ENCODE measurements at regions not wholly inside any gene's neighbourhood (a gene's known extent, or its start where the extent isn't known, plus 50 kb on each side); places are given as distances from the start of the nearest gene placed in this dataset.

DNA sequence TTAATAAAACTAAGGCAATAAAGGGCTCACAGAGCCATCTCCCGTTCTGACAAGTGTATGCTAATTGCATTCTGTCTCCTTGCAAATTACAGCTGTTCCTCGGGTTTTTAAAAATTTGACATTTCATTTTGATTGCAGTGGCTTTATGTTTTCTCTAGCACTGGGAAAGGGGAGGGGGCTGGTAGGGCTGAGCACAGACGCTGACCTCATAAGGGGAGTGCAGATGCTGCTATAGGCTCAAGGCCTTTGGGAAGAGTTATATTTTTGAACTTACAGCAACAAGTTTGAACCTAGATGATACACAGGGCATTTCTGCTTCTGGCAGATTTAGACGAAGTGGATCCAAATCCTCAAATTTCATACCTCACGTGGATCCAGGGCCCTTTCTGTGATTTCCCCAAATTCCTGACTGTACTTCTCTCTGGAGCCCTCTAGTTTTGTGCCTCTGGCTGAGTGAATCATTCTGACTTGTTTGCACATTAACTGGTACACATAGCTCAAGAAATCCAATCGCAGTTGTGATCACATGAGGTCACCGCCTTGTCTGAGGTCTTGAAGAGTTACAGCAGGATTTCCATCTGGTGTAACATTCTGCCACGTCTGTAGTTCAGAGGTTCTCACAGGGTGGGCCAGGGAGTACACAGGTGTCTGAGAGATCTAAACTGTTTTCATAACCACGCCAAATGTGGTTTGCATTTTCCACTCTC lies 230.3 kb downstream of the C1orf94 start:
- Mint-ChIP-seq H3K27me3 (peaks cover 29% of the 10 kb centered on the region), H3K9me3 (no peaks in the 10 kb centered on the region), H3K4me1 (no peaks in the 10 kb centered on the region), H3K27ac (ENCODE audit: low read depth) (no peak overlapping the region), H3K36me3 (ENCODE audit: insufficient read depth) (no peaks in the 10 kb centered on the region), H3K4me3 (no peak overlapping the region)
- DNase-seq (ENCODE audit: low spot score in 2 of 2) (no peak), ATAC-seq (replicated peaks; ENCODE audit: extremely low read depth, poor library complexity, severe bottlenecking) (no peak)

DNA sequence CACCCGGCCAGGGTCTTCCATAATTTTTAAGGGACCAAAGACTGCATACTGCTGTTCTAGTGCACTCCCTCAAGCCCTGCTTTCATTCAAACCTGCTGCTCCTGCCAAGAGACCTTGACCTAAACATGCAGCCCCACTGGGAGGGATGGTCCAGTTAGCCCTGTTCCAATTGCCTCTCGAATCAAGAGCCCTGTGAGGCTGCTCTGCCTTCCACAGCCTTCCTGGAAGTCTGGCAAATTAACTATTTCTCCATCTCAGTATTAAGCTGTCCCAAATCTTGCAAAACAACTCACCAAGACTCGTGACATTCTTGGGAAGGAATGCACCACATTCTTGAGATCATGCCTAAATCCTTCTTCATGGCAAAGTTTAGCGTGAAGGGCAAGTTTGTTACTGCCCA lies 231.3 kb downstream of the C1orf94 start:
- peaks cover 29% of the 10 kb centered on the region for H3K27me3 Mint-ChIP-seq
- H3K36me3 Mint-ChIP-seq (ENCODE audit: insufficient read depth) = no peaks in the 10 kb centered on the region
- ATAC-seq (replicated peaks; ENCODE audit: extremely low read depth, poor library complexity, severe bottlenecking) = no peak
- H3K27ac Mint-ChIP-seq (ENCODE audit: low read depth) = no peak overlapping the region
- no peaks in the 10 kb centered on the region for H3K4me1 Mint-ChIP-seq
- H3K4me3 Mint-ChIP-seq = no peak overlapping the region
- H3K9me3 Mint-ChIP-seq = no peaks in the 10 kb centered on the region
- no peak for DNase-seq (ENCODE audit: low spot score in 2 of 2)

DNA sequence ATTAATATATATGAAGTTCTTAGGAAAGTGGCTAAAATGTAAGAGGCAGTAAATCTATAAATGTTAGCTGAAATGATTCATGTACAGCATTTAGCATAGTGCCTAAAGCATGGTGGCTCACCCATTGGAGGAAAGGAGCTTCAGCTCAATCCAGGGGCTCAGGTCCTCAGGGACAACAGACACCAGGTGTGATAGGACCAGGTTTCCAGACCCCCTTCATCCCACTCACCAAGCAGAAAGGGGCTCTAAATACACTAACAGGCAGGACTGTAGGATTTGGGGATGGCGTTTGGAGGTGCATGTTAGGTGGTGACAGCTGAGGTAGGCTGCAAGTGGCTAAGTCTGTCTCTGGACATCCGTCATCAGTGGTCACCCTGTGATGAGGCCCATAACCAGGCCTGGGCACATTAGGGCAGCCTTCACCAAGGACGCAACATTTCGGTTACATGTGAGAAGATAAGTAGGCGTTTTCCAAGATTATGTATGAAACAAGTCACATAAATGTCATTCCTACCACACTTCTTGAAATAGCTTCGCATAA lies 233.1 kb downstream of the C1orf94 start:
- Mint-ChIP-seq H3K4me1 (no peaks in the 10 kb centered on the region), H3K4me3 (no peak overlapping the region), H3K27ac (ENCODE audit: low read depth) (no peak overlapping the region), H3K36me3 (ENCODE audit: insufficient read depth) (no peaks in the 10 kb centered on the region), H3K27me3 (peaks cover 29% of the 10 kb centered on the region), H3K9me3 (no peaks in the 10 kb centered on the region)
- DNase-seq (ENCODE audit: low spot score in 2 of 2) (no peak), ATAC-seq (replicated peaks; ENCODE audit: extremely low read depth, poor library complexity, severe bottlenecking) (no peak)

DNA sequence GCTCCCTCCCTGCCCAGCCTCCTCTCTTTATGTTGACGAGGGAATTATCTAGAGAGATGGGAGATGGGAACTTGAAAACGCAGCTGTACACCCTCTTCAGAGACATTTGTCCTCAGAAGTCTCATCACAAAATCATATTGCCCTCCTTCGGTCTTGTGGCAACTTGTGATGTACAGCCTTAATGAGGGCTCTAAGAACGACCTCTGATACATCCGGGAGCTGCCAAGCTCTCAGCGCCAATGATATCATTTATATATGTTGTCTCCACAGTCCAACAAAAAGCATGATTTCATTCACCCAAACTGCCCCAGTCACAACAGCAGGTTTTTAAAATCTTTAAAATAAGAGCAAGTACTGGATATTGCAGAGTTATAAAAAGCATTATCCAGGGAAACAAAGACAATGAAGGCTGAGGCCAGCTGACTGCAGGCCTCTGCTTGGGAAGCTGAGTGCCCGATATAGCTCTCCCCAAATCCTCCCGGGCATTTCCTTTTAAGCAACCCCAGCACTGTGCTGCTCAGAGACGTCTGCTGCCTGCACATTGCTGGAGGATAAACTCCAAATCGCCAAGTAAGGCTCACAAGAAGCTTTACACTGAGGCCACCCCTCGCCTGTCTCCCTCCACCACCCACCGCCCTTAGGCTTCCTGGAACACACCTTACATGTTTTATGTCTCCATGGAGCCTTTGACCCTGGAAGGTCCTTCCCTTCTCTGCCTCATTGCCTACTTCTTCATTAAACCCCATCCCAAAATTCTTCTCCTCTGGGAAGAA lies 236.1 kb downstream of the C1orf94 start:
- H3K27ac Mint-ChIP-seq (ENCODE audit: low read depth) = no peak overlapping the region
- H3K36me3 Mint-ChIP-seq (ENCODE audit: insufficient read depth) = no peaks in the 10 kb centered on the region
- peaks cover 41% of the 10 kb centered on the region for H3K27me3 Mint-ChIP-seq

DNA sequence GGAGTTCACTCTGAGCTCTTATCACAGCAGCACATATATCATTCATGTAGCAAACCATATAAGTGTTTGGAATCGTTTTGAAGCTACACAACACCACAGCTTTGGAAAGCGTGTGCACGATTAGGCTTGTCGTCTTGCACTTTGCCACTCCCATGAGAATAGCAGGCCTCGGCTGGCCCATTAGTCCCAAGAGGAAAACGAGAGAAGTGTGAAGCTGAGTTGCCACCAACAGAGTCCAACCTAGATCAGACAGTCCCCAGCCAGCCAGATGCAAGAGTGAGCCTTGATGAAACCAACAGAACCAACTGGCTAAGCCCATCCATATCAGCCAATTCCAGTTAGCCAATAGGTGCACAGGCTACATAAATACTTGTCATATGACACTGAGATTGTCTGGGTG lies 238.4 kb downstream of the C1orf94 start:
- Mint-ChIP-seq H3K36me3 (ENCODE audit: insufficient read depth) (no peaks in the 10 kb centered on the region), H3K27me3 (peaks cover 45% of the 10 kb centered on the region), H3K4me1 (no peaks in the 10 kb centered on the region), H3K9me3 (no peaks in the 10 kb centered on the region), H3K27ac (ENCODE audit: low read depth) (no peak overlapping the region), H3K4me3 (no peak overlapping the region)
- no peak for ATAC-seq (replicated peaks; ENCODE audit: extremely low read depth, poor library complexity, severe bottlenecking)
- DNase-seq (ENCODE audit: low spot score in 2 of 2) = no peak

More for the DNA sequence above, 236.1 kb downstream of the C1orf94 start:
- no peak overlapping the region for H3K4me3 Mint-ChIP-seq
- H3K4me1 Mint-ChIP-seq = no peaks in the 10 kb centered on the region
- no peak for ATAC-seq (replicated peaks; ENCODE audit: extremely low read depth, poor library complexity, severe bottlenecking)
- no peak for DNase-seq (ENCODE audit: low spot score in 2 of 2)
- H3K9me3 Mint-ChIP-seq = no peaks in the 10 kb centered on the region

DNA sequence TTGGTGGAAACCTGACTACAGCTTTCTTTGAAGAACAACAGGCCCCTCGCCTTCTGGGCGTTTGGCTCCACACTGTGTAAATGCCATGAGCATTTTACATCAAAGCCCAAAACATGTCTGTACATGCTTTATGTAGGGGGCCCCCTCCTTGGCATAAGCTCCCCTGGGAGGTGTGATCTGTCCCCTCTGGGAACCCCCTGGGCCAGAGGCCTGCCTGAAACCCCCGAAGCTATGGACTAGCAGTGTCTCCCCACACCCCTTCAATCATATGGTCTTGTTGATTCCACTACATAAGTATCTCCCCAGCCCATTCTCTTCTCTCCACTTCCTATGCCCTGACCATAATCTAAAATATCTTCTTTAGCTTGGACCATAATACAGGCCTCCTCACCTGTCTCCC lies 241.5 kb downstream of the C1orf94 start:
- no peaks in the 10 kb centered on the region for H3K9me3 Mint-ChIP-seq
- H3K4me3 Mint-ChIP-seq = no peak overlapping the region
- DNase-seq (ENCODE audit: low spot score in 2 of 2) (no peak), ATAC-seq (replicated peaks; ENCODE audit: extremely low read depth, poor library complexity, severe bottlenecking) (no peak)
- H3K27ac Mint-ChIP-seq (ENCODE audit: low read depth) = no peak overlapping the region
- H3K36me3 Mint-ChIP-seq (ENCODE audit: insufficient read depth) = no peaks in the 10 kb centered on the region
- H3K4me1 Mint-ChIP-seq = no peaks in the 10 kb centered on the region
- peaks cover 62% of the 10 kb centered on the region for H3K27me3 Mint-ChIP-seq

DNA sequence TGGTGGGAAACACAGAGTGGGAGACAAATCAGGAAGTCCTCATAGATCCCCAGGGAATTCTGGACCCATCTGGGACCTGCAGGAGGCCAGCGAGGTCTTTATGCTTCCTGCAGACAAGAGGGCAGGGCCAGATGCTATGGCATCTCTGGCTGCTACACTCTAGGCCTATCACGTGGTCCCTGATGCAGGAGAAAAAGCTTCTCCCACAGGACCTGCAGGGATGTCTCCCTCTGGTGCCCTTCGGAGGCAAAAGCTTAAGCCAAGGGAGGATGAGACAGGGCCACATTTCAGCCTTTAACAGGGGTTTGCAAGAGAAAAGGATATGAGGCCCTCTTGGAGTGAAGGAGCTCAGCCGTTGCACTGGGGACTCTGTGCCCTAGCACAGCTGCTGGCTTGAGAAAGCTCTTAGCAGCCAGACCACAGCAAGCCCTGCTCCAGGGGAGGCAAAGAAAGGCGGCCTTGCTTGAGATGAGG lies 243.0 kb downstream of the C1orf94 start:
- H3K27ac Mint-ChIP-seq (ENCODE audit: low read depth) = no peak overlapping the region
- H3K27me3 Mint-ChIP-seq = peaks cover 75% of the 10 kb centered on the region
- H3K36me3 Mint-ChIP-seq (ENCODE audit: insufficient read depth) = no peaks in the 10 kb centered on the region
- no peak for ATAC-seq (replicated peaks; ENCODE audit: extremely low read depth, poor library complexity, severe bottlenecking)
- H3K4me1 Mint-ChIP-seq = no peaks in the 10 kb centered on the region
- DNase-seq (ENCODE audit: low spot score in 2 of 2) = no peak
- H3K4me3 Mint-ChIP-seq = no peak overlapping the region
- no peaks in the 10 kb centered on the region for H3K9me3 Mint-ChIP-seq

DNA sequence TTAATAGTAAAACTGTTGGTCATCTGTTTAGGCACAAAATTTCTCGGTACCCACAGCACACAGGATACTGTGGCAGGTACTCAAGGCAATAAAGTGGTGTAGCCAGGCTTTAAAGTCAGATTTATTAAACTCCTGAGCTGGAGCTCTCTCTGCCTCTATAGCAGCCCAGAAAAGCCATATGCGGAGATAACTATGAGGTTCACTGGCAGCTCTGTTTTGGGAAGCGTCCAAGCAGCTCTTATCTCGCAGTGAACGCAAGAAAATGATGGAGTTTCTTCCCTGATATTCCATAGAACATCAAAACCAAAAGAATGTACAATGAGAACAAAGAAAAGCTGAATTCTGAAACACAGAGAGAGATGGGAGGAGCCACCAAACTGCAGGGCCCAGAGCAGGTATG lies 248.3 kb downstream of the C1orf94 start:
- Mint-ChIP-seq H3K9me3 (no peaks in the 10 kb centered on the region), H3K4me3 (no peak overlapping the region), H3K27ac (ENCODE audit: low read depth) (no peak overlapping the region), H3K4me1 (no peaks in the 10 kb centered on the region), H3K27me3 (peaks cover 61% of the 10 kb centered on the region), H3K36me3 (ENCODE audit: insufficient read depth) (no peaks in the 10 kb centered on the region)
- ATAC-seq (replicated peaks; ENCODE audit: extremely low read depth, poor library complexity, severe bottlenecking) (no peak), DNase-seq (ENCODE audit: low spot score in 2 of 2) (no peak)

DNA sequence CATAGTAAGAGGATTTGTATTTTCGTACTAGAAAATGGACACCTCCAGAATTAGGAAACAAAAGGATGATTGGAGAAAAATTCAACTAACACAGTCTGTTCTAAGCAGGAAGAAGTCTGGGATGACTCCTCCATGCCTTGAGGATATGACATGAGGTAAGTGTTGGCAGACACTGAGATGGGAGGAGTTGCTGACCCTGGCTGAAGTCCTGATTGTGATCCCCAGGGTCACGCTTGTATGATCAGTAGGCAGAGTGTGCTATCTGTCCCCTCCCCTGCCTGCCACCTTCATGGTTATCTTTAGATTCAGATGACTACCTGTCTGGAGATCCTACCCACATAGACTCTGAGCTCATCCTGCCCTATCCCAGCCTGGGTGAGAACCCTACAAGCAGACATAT lies 249.1 kb downstream of the C1orf94 start:
- no peaks in the 10 kb centered on the region for H3K36me3 Mint-ChIP-seq (ENCODE audit: insufficient read depth)
- no peaks in the 10 kb centered on the region for H3K9me3 Mint-ChIP-seq
- no peak for DNase-seq (ENCODE audit: low spot score in 2 of 2)
- H3K27ac Mint-ChIP-seq (ENCODE audit: low read depth) = no peak overlapping the region
- ATAC-seq (replicated peaks; ENCODE audit: extremely low read depth, poor library complexity, severe bottlenecking) = no peak
- H3K4me3 Mint-ChIP-seq = no peak overlapping the region
- H3K4me1 Mint-ChIP-seq = no peaks in the 10 kb centered on the region
- H3K27me3 Mint-ChIP-seq = peaks cover 61% of the 10 kb centered on the region

DNA sequence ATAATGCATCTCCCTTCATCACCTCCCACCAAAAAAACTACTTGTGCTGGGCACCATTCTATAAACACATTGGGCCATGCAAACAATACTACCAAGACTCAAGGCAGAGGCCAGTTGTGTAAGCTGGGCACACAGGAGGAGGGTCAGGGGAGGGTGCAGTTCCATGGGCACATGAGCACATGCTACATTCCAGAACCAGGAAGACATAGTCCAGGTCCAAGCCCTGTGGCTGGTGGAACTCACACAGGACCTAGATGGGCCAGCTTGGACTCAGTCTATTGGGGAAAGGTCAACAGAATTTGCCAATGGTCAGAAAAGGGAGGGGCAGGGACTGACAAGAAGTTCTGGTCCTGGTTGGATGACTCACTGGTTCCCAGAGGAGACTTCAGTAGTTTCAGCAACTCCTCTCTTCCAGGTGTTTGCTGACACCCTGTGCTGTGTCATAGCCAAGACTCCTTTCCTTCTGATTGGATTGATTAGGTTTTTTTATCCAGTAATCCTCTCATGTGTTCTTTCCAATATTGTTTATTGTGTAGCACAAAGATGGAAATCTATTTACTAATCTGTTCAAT lies 249.7 kb downstream of the C1orf94 start:
- Mint-ChIP-seq H3K4me3 (no peak overlapping the region), H3K27me3 (peaks cover 61% of the 10 kb centered on the region), H3K27ac (ENCODE audit: low read depth) (no peak overlapping the region), H3K4me1 (no peaks in the 10 kb centered on the region), H3K9me3 (no peaks in the 10 kb centered on the region), H3K36me3 (ENCODE audit: insufficient read depth) (no peaks in the 10 kb centered on the region)
- DNase-seq (ENCODE audit: low spot score in 2 of 2) (no peak), ATAC-seq (replicated peaks; ENCODE audit: extremely low read depth, poor library complexity, severe bottlenecking) (no peak)

DNA sequence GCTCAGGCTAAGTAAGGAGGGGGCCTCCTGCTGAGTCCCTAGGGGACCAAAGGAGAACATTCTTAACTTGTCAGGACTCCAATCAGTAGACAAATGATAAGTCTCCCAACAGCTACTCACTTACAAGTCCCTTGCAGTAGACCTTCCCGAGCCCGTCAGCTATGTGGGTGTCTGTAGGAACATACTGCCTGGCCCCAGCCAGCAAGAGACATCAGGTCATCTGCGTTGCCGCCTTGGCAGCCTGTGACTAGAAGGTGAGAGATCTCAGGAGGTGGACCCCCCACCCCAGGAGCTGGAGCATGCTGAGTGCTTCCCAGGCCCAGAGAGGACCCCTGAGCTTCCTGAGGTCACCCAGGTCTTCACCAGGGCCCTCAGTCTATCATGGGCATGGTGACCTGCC lies 250.5 kb downstream of the C1orf94 start:
- H3K36me3 Mint-ChIP-seq (ENCODE audit: insufficient read depth) = no peaks in the 10 kb centered on the region
- ATAC-seq (replicated peaks; ENCODE audit: extremely low read depth, poor library complexity, severe bottlenecking) (no peak), DNase-seq (ENCODE audit: low spot score in 2 of 2) (no peak)
- H3K4me1 Mint-ChIP-seq = no peaks in the 10 kb centered on the region
- peaks cover 62% of the 10 kb centered on the region for H3K27me3 Mint-ChIP-seq
- no peak overlapping the region for H3K27ac Mint-ChIP-seq (ENCODE audit: low read depth)
- no peaks in the 10 kb centered on the region for H3K9me3 Mint-ChIP-seq
- H3K4me3 Mint-ChIP-seq = no peak overlapping the region

DNA sequence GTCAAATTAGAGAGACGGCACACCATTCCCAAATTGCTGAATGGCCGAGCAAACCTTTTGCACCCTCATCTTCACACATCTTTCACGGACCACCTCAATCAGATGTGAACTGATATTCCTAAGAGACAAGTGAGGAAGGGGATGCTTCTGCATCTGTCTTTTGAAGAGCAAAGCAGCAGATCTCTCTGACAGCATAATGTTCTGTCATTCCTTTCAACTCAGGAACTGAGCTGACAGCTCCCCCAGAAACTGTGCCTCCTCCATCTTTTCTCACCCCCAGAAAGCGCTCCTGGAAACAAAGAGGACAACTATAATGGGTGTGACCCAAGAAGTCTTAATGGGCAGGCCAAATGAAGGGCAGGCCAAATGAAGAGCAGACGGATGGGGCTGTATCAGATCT lies 256.4 kb downstream of the C1orf94 start:
- H3K4me1 Mint-ChIP-seq = no peaks in the 10 kb centered on the region
- no peak overlapping the region for H3K4me3 Mint-ChIP-seq
- no peak for ATAC-seq (replicated peaks; ENCODE audit: extremely low read depth, poor library complexity, severe bottlenecking)
- peaks cover 24% of the 10 kb centered on the region for H3K27me3 Mint-ChIP-seq
- no peaks in the 10 kb centered on the region for H3K36me3 Mint-ChIP-seq (ENCODE audit: insufficient read depth)
- no peaks in the 10 kb centered on the region for H3K9me3 Mint-ChIP-seq
- no peak overlapping the region for H3K27ac Mint-ChIP-seq (ENCODE audit: low read depth)
- no peak for DNase-seq (ENCODE audit: low spot score in 2 of 2)

DNA sequence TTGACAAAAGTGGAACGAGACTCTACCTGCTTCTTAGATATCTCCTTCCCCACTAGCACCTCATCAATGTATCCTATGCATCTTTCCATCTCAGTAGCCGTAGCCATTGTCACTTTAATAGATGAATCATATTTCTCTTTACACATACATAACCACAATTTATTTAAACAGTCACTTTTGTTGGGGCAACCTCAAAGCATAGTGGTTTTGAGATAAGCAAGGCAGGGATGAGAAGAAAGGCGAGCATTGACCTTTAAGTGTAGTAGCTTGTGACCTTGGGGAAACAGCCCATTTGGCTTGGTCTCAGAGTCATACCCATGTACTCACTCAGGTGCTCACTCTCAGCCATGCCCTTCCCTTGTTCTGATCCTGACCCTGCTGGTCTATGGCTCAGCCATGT lies 260.1 kb downstream of the C1orf94 start:
- Mint-ChIP-seq H3K4me1 (no peaks in the 10 kb centered on the region), H3K27me3 (peaks cover 26% of the 10 kb centered on the region), H3K36me3 (ENCODE audit: insufficient read depth) (no peaks in the 10 kb centered on the region), H3K9me3 (no peaks in the 10 kb centered on the region), H3K27ac (ENCODE audit: low read depth) (no peak overlapping the region), H3K4me3 (no peak overlapping the region)
- DNase-seq (ENCODE audit: low spot score in 2 of 2) (no peak), ATAC-seq (replicated peaks; ENCODE audit: extremely low read depth, poor library complexity, severe bottlenecking) (no peak)
